CD4-positive, alpha-beta T cell treated with Interleukin-15 for 4 hours (primary cell): ENCODE measurements at regions not wholly inside any gene's neighbourhood (a gene's known extent, or its start where the extent isn't known, plus 50 kb on each side); places are given as distances from the start of the nearest gene placed in this dataset.

Experiments used
- DNase-seq: peaks from one replicate; pipeline ENCODE4 v3.0.0-alpha.2; 2020; ENCODE audit warnings: low spot score

- no peak for DNase-seq
These were observed 52.5 kb upstream of the PITX2 start for GRCh38 chr4:110675426-110675825.

GRCh38 chr4:110676241-110676640 is 53.4 kb upstream of the PITX2 start:
- DNase-seq: no peak

GRCh38 chr4:110678517-110679227 is 55.8 kb upstream of the PITX2 start:
- no peak for DNase-seq

- no peak for DNase-seq
These were observed 57.4 kb upstream of the PITX2 start for GRCh38 chr4:110680265-110680664.

GRCh38 chr4:110681381-110681780 is 58.5 kb upstream of the PITX2 start:
- no peak for DNase-seq

GRCh38 chr4:110682311-110682710 is 59.4 kb upstream of the PITX2 start:
- no peak for DNase-seq

- no peak for DNase-seq
These were observed 60.7 kb upstream of the PITX2 start for GRCh38 chr4:110683601-110684000.

- no peak for DNase-seq
These were observed 79.4 kb upstream of the PITX2 start for GRCh38 chr4:110702326-110702725.

GRCh38 chr4:110704748-110705439 is 82.0 kb upstream of the PITX2 start:
- DNase-seq: no peak

GRCh38 chr4:110705440-110705782 is 82.5 kb upstream of the PITX2 start:
- no peak for DNase-seq

- DNase-seq: no peak
These were observed 87.2 kb upstream of the PITX2 start for GRCh38 chr4:110710070-110710469.

- no peak for DNase-seq
These were observed 89.6 kb upstream of the PITX2 start for GRCh38 chr4:110712486-110712885.

GRCh38 chr4:110730318-110730717 is 107.4 kb upstream of the PITX2 start:
- DNase-seq: no peak

- no peak for DNase-seq
These were observed 111.0 kb upstream of the PITX2 start for GRCh38 chr4:110733901-110734300.

GRCh38 chr4:110735686-110736085 is 112.8 kb upstream of the PITX2 start:
- DNase-seq: no peak

GRCh38 chr4:110737931-110738330 is 115.1 kb upstream of the PITX2 start:
- no peak for DNase-seq

- DNase-seq: no peak
These were observed 119.3 kb upstream of the PITX2 start for GRCh38 chr4:110742143-110742542.

- DNase-seq: no peak
These were observed 125.2 kb upstream of the PITX2 start for GRCh38 chr4:110748071-110748470.

- DNase-seq: no peak
These were observed 128.3 kb upstream of the PITX2 start for GRCh38 chr4:110751183-110751582.

- DNase-seq: no peak
These were observed 129.1 kb upstream of the PITX2 start for GRCh38 chr4:110751986-110752385.

- no peak for DNase-seq
These were observed 130.6 kb upstream of the PITX2 start for GRCh38 chr4:110753466-110753865.

- no peak for DNase-seq
These were observed 131.8 kb upstream of the PITX2 start for GRCh38 chr4:110754716-110755115.

- DNase-seq: no peak
These were observed 146.7 kb upstream of the PITX2 start for GRCh38 chr4:110769578-110769977.

GRCh38 chr4:110770353-110770752 is 147.5 kb upstream of the PITX2 start:
- DNase-seq: no peak
